Breast epithelium (tissue), 3 donors: ENCODE measurements at regions not wholly inside any gene's neighbourhood (a gene's known extent, or its start where the extent isn't known, plus 50 kb on each side); places are given as distances from the start of the nearest gene placed in this dataset.

Experiments used
- CTCF ChIP-seq, 3 donors: fragments of 450-650 bp; IDR thresholded peaks; one replicate each; pipeline ENCODE4 v1.5.1; 2016 to 2017; ENCODE audit warnings: antibody characterized with exemption in 3 of 3, mild to moderate bottlenecking in 3 of 3, moderate library complexity in 3 of 3
- POLR2A ChIP-seq: fragments of 450-650 bp; IDR thresholded peaks from one replicate; pipeline ENCODE4 v1.6.1; 2016; ENCODE audit warnings: antibody characterized with exemption, mild to moderate bottlenecking, moderate library complexity
- POLR2AphosphoS5 ChIP-seq, 3 donors: sonication (generic); formaldehyde crosslinking; IDR thresholded peaks; one replicate each; pipeline ENCODE4 v1.6.1; 2017; ENCODE audit warnings: antibody characterized with exemption in 3 of 3

- TF ChIP-seq CTCF (IDR thresholded peaks at IDR 0.05) (no peak), POLR2AphosphoS5 (IDR thresholded peaks at IDR 0.05) (no peak), POLR2A (no peak)
Observed at GRCh38 chr6:47141963-47142362, 99.8 kb upstream of the ADGRF1 start.
